ENCODE measurements at regions not wholly inside any gene's neighbourhood (a gene's known extent, or its start where the extent isn't known, plus 50 kb on each side); places are given as distances from the start of the nearest gene placed in this dataset.

DNA sequence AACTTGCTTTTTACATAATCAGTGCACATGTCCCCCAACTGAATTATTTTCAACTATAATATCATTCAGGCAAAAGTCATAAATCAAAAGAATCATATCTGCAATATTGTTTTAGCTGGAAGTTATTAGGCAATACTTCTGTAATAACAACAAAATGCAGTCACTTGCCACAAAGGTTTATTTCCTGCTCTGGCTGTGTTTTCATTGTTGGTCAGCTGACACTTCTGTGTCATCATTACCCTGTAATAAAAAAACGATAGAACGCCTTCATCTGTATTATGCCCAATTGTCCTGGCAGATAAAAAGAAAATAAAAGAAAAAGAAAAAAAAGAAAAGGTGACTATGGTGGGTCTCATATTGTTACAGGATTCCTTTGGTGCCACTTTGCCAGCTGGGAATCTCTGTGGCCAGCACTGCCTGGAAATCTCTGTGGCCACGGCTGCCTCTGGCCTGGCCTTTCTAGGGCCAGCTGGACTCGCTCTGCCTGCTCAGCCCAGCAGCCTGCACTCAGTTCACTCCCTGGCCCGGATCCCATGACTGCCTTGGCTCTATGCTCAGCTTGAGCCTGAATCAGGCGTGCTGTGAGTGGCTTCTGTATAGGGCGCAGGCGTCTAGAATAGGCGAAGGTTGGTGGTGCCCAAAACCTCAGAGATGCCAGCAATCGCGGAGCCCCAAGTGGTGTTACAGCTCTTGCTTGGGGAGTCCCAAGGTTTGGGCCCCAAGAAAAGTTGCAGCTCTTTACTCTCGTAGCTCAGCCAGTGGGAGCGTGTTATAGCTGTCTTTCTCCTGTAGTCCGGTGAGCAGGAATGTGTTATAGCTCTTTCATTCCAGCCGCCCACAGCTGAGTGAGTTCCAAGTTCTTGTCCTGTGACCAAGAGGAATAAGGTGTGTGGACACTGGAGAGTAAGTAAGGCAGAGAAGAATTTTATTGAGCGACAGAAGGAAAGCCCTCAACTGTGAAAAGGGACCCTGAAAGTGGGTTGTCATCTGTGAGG, 1227.1 kb downstream of the SLITRK1 start:
- TF ChIP-seq, protein P1, sequence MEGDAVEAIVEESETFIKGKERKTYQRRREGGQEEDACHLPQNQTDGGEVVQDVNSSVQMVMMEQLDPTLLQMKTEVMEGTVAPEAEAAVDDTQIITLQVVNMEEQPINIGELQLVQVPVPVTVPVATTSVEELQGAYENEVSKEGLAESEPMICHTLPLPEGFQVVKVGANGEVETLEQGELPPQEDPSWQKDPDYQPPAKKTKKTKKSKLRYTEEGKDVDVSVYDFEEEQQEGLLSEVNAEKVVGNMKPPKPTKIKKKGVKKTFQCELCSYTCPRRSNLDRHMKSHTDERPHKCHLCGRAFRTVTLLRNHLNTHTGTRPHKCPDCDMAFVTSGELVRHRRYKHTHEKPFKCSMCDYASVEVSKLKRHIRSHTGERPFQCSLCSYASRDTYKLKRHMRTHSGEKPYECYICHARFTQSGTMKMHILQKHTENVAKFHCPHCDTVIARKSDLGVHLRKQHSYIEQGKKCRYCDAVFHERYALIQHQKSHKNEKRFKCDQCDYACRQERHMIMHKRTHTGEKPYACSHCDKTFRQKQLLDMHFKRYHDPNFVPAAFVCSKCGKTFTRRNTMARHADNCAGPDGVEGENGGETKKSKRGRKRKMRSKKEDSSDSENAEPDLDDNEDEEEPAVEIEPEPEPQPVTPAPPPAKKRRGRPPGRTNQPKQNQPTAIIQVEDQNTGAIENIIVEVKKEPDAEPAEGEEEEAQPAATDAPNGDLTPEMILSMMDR (IDR thresholded peaks at IDR 0.05; ENCODE audit: low read depth, low read length): no peak
- no peak for TF ChIP-seq POLR2A (IDR thresholded peaks at IDR 0.05; ENCODE audit: extremely low read depth, insufficient read length)
- TF ChIP-seq, protein P2, sequence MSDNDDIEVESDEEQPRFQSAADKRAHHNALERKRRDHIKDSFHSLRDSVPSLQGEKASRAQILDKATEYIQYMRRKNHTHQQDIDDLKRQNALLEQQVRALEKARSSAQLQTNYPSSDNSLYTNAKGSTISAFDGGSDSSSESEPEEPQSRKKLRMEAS (IDR thresholded peaks at IDR 0.05; ENCODE audit: low read depth, low read length): no peak
